Kidney (tissue), 13 donors: ENCODE measurements at regions not wholly inside any gene's neighbourhood (a gene's known extent, or its start where the extent isn't known, plus 50 kb on each side); places are given as distances from the start of the nearest gene placed in this dataset.

Source experiments
- DNase-seq, 5 donors: peaks; one replicate each; pipeline ENCODE4 v3.0.0-alpha.2; 2013 to 2020
- FAIRE-seq: peaks from 2 replicates; lab custom pipeline; 2012; peaks lifted over from hg19 to GRCh38; lab: Jason Lieb, UNC
- H3K27ac ChIP-seq, 2 donors: one replicate each; pipeline ENCODE4 v1.7.0; 2013; ENCODE audit warnings: low read depth in 2 of 2, low read length in 2 of 2, inconsistent platforms in 1 of 2
- H3K27me3 ChIP-seq: one replicate; pipeline ENCODE4 v1.7.1; 2013; ENCODE audit warnings: low read length, inconsistent platforms; ENCODE audit not compliant: control insufficient read depth, insufficient read depth
- H3K36me3 ChIP-seq, 3 donors: one replicate each; pipeline versions ENCODE4 v1.7.0 to v1.7.1; 2013; ENCODE audit warnings: low read length in 3 of 3, control low read depth in 1 of 3, inconsistent platforms in 1 of 3; ENCODE audit not compliant: insufficient read depth in 3 of 3, control insufficient read depth in 2 of 3
- H3K4me1 ChIP-seq, 3 donors: one replicate each; pipeline versions ENCODE4 v1.7.0 to v1.7.1; 2013; ENCODE audit warnings: low read length in 3 of 3, inconsistent platforms in 1 of 3, low read depth in 1 of 3; ENCODE audit not compliant: control insufficient read depth in 2 of 3, insufficient read depth in 2 of 3
- H3K4me3 ChIP-seq, 3 donors: one replicate each; pipeline versions ENCODE4 v1.7.0 to v1.8.1; 2013; ENCODE audit warnings: low read length in 3 of 3, control low read depth in 1 of 3, inconsistent platforms in 1 of 3
- H3K9ac ChIP-seq, 3 donors: one replicate each; pipeline versions ENCODE4 v1.7.0 to v1.7.1; 2013; ENCODE audit warnings: low read length in 3 of 3, control low read depth in 1 of 3, inconsistent platforms in 1 of 3
- H3K9me3 ChIP-seq, 3 donors: one replicate each; pipeline versions ENCODE4 v1.7.0 to v1.7.1; 2013; ENCODE audit warnings: low read length in 3 of 3, control low read depth in 1 of 3, inconsistent platforms in 1 of 3; ENCODE audit not compliant: control insufficient read depth in 2 of 3, insufficient read depth in 1 of 3
- intact Hi-C: fragments of 100-400 bp; cut with DNase I; formaldehyde crosslinking; loops from one replicate; pipeline ENCODE4 v1.11.1; 2022
- TF ChIP-seq, protein P1 (sequence below): IDR thresholded peaks from 3 replicates; pipeline ENCODE4 v1.5.1; 2012; ENCODE audit warnings: mild to moderate bottlenecking, moderate library complexity, borderline replicate concordance; ENCODE audit not compliant: insufficient read depth; ENCODE audit errors: extremely low read depth
- donor health status: control.
- donor health status: control.
- donor health status: control.
- donor health status: control.
- donor health status: control.
- donor health status: DM: yes; HTN: yes; CAD: no.
- donor health status: Normal renal cell carcinoma (clear cell type).

DNA sequence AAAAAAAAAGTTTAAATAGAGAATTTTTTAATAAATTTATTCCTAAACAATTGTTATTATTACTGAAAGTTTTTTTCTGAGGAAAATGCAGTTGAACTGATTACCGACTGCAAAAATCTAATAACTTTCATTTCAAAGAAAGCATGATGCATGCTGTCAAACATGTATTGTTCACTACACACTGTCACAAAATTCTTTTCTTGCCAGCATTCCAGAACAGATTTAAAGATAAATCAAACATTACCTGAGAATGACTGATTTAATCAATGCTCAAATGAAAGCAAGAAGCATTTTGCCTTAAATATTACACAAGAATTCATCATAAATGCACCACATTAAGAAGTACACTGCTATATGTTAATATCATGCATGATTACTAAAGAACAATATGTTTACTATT lies 588.3 kb downstream of the SLC16A7 start:
- Histone ChIP-seq H3K4me3 (no peak overlapping the region), H3K27ac (no peak overlapping the region), H3K4me1 (no peaks in the 10 kb centered on the region), H3K9me3 (no peaks in the 10 kb centered on the region), H3K36me3 (no peaks in the 10 kb centered on the region), H3K27me3 (no peaks in the 10 kb centered on the region), H3K9ac (no peak overlapping the region)
- TF ChIP-seq, protein P1, sequence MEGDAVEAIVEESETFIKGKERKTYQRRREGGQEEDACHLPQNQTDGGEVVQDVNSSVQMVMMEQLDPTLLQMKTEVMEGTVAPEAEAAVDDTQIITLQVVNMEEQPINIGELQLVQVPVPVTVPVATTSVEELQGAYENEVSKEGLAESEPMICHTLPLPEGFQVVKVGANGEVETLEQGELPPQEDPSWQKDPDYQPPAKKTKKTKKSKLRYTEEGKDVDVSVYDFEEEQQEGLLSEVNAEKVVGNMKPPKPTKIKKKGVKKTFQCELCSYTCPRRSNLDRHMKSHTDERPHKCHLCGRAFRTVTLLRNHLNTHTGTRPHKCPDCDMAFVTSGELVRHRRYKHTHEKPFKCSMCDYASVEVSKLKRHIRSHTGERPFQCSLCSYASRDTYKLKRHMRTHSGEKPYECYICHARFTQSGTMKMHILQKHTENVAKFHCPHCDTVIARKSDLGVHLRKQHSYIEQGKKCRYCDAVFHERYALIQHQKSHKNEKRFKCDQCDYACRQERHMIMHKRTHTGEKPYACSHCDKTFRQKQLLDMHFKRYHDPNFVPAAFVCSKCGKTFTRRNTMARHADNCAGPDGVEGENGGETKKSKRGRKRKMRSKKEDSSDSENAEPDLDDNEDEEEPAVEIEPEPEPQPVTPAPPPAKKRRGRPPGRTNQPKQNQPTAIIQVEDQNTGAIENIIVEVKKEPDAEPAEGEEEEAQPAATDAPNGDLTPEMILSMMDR: no peak
- intact Hi-C loops: no loop called here
- DNase-seq (no peak), FAIRE-seq (no peak)

DNA sequence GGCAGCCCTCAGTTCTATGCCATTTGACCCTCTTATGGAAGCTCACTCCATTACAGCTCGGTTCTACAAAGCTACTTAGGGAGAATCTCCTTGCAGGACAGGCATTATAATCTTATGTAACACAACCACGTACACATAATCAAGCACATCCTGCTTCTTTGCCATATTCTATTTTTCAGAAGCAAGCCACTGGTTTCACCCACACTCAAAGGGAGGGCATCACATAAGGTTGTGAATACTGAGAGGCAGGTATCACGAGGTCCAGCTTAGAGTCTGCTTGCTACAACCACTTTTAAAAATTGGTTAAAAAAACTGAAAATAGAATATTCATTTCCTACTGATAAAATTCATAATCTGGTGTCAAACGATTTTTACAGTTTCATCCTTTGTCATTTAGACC lies 589.2 kb downstream of the SLC16A7 start:
- no peak for DNase-seq
- Histone ChIP-seq H3K4me1 (no peaks in the 10 kb centered on the region), H3K9me3 (no peaks in the 10 kb centered on the region), H3K27ac (no peak overlapping the region), H3K9ac (no peak overlapping the region), H3K36me3 (no peaks in the 10 kb centered on the region), H3K27me3 (no peaks in the 10 kb centered on the region), H3K4me3 (no peak overlapping the region)
- intact Hi-C loops: no loop called here
- no peak for FAIRE-seq
- TF ChIP-seq, protein P1: no peak

DNA sequence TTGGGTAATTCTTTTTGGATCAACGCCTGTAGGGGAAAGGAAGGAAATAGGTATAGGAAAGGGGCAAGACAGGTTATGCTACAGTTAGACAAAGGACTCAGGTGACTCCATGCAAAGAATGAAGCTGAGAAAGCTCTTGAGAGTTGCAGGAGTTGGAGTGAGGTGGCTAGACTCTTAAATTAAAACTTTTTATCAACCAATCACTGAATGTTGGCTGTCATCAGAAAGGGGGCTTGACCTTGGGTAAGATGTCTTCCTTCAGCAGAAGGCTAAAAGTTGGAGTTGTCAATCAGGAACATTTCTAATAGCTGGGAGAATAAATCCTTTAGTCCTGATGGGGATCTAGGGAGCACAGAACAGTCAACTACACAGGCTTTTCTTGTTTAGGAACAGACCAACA lies 595.4 kb downstream of the SLC16A7 start:
- DNase-seq (no peak), FAIRE-seq (no peak)
- intact Hi-C loops: no loop called here
- Histone ChIP-seq H3K27ac (no peak overlapping the region), H3K4me3 (no peak overlapping the region), H3K9me3 (no peaks in the 10 kb centered on the region), H3K36me3 (no peaks in the 10 kb centered on the region), H3K9ac (no peak overlapping the region), H3K4me1 (no peaks in the 10 kb centered on the region), H3K27me3 (no peaks in the 10 kb centered on the region)
- TF ChIP-seq, protein P1: no peak

- H3K36me3 ChIP-seq: no peaks in the 10 kb centered on the region
- no peak overlapping the region for H3K4me3 ChIP-seq
- TF ChIP-seq, protein P1: no peak
- no peaks in the 10 kb centered on the region for H3K9me3 ChIP-seq
- intact Hi-C loops: no loop called here
- FAIRE-seq (no peak), DNase-seq (no peak)
- no peak overlapping the region for H3K9ac ChIP-seq
- H3K4me1 ChIP-seq: no peaks in the 10 kb centered on the region
- H3K27ac ChIP-seq: no peak overlapping the region
- no peaks in the 10 kb centered on the region for H3K27me3 ChIP-seq
These were observed 596.0 kb downstream of the SLC16A7 start for GRCh38 chr12:60191676-60192359.
